Prostate gland (tissue), 2 donors: ENCODE measurements at regions not wholly inside any gene's neighbourhood (a gene's known extent, or its start where the extent isn't known, plus 50 kb on each side); places are given as distances from the start of the nearest gene placed in this dataset.
"Not testable (repeated sequence)": the region's sequence is repeated elsewhere in the genome, so short reads cannot be mapped to it uniquely, and the experiment has no call there.

Experiments used
- DNase-seq: peaks from one replicate; pipeline ENCODE4 v3.0.0-alpha.2; 2019; ENCODE audit warnings: low spot score
- H3K27ac ChIP-seq, 2 donors: fragments of 200-600 bp; sonication (generic); 2 replicates each; pipeline ENCODE4 v1.5.1; 2017 to 2019
- H3K27me3 ChIP-seq: fragments of 200-600 bp; sonication (generic); replicated peaks from 2 replicates; pipeline ENCODE4 v1.5.1; 2019; ENCODE audit not compliant: insufficient read depth
- H3K36me3 ChIP-seq, 2 donors: fragments of 200-600 bp; sonication (generic); 1 replicate in 1 of 2; 2 replicates in 1 of 2; pipeline versions ENCODE4 v1.5.1 to v1.8.1; 2017 to 2019
- H3K4me1 ChIP-seq: fragments of 200-600 bp; sonication (generic); replicated peaks from 2 replicates; pipeline ENCODE4 v1.5.1; 2019
- H3K4me3 ChIP-seq, 2 donors: fragments of 200-600 bp; sonication (generic); 2 replicates each; pipeline ENCODE4 v1.5.1; 2017 to 2019
- H3K9me3 ChIP-seq: fragments of 200-600 bp; sonication (generic); 2 replicates; pipeline ENCODE4 v1.5.1; 2017
- CTCF ChIP-seq, 4 experiments: fragments of 200-600 bp in 2 of 4; fragments of 450-650 bp in 2 of 4; sonication (generic) in 2 of 4; IDR thresholded peaks; 1 replicate in 3 of 4; 2 replicates in 1 of 4; pipeline ENCODE4 v1.5.1; 2016 to 2019; ENCODE audit warnings: antibody characterized with exemption in 4 of 4, mild to moderate bottlenecking in 2 of 4, moderate library complexity in 2 of 4
- POLR2A ChIP-seq: fragments of 450-650 bp; IDR thresholded peaks from one replicate; pipeline ENCODE4 v1.6.1; 2016; ENCODE audit warnings: antibody characterized with exemption, mild to moderate bottlenecking
- POLR2AphosphoS5 ChIP-seq: sonication (generic); formaldehyde crosslinking; IDR thresholded peaks from one replicate; pipeline ENCODE4 v1.6.1; 2017; ENCODE audit warnings: antibody characterized with exemption
- WGBS: methylation state at CpG from one replicate; pipeline ENCODE4 v1.1.5; 2018; 5-methylcytosine and 5-hydroxymethylcytosine counted together
- intact Hi-C: fragments of 100-400 bp; cut with DNase I; formaldehyde crosslinking; loops from one replicate; pipeline ENCODE4 v1.14.2; 2022

DNA sequence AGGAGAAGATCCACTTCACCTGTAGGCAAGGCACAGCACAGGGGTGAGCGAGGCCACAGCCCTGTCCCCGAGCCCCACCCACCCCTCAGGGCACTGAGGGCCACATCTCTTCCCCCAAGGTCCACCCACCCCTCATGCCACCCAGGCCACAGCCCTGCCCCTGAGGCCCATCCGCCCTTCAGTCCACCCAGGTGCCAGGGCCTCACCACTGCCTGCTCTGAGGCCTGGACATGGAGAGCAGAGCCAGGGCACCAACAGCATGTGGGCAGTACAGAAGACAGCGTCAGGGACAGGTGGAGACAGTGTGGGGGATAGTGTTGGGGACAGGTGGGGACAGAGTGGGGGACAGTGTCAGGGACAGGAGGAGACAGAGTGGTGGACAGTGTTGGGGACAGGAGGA is 138.3 kb downstream of the TMEM121 start:
- Histone ChIP-seq H3K27ac (no peak overlapping the region), H3K27me3 (no peaks in the 10 kb centered on the region), H3K4me1 (no peaks in the 10 kb centered on the region), H3K9me3 (no peaks in the 10 kb centered on the region), H3K36me3 (no peaks in the 10 kb centered on the region), H3K4me3 (no peak overlapping the region)
- DNase-seq: no peak
- TF ChIP-seq POLR2AphosphoS5 (no peak), CTCF (IDR thresholded peaks at IDR 0.05) (no peak), POLR2A (no peak)
- 92% methylated on average over 2 of the region's 4 CpGs for WGBS
- intact Hi-C loops: no loop called here

DNA sequence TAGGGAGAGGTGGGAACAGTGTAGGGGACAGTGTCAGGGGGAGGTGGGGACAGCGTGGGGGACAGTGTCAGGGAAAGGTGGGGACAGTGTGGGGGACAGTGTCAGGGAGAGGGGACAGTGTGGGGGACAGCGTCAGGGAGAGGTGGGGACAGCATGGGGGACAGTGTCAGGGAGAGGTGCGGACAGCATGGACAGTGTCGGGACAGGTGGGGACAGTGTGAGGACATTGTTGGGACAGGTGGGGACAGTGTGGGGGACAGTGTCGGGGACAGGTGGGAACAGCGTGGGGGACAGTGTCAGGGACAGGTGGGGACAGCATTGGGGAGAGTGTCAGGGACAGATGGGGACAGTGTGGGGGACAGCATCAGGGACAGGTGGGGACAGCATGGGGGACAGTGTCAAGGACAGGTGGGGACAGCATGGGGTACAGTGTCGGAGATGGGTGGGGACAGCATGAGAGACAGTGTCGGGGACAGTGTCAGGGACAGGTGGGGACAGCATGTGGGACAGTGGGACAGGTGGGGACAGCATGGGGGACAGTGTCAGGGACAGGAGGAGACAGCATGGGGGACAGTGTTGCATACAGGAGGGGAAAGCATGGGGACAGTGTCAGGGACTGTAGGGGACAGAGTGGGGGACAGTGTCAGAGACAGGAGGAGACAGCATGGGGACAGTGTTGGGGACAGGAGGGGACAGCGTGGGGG is 139.0 kb downstream of the TMEM121 start:
- 77% methylated on average over 9 of the region's 9 CpGs for WGBS
- Histone ChIP-seq H3K27me3 (no peaks in the 10 kb centered on the region), H3K9me3 (no peaks in the 10 kb centered on the region), H3K36me3 (no peaks in the 10 kb centered on the region), H3K27ac (no peak overlapping the region), H3K4me1 (no peaks in the 10 kb centered on the region), H3K4me3 (no peak overlapping the region)
- intact Hi-C loops: no loop called here
- no peak for DNase-seq
- no peak for TF ChIP-seq CTCF (IDR thresholded peaks at IDR 0.05)
- no peak for TF ChIP-seq POLR2A
- no peak for TF ChIP-seq POLR2AphosphoS5

DNA sequence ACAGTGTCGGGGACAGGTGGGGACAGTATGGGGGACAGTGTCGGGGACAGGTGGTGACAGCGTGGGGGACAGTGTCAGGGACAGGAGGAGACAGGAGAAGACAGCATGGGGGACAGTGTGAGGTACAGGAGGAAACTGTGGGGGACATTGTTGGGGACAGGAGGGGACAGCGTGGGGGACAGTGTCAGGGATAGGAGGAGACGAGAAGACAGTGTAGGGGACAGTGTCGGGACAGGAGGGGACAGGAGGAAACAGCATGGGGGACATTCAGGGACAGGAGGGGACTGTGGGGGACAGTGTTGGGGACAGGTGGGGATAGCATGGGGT is 139.5 kb downstream of the TMEM121 start:
- H3K36me3 ChIP-seq: no peaks in the 10 kb centered on the region
- no peaks in the 10 kb centered on the region for H3K4me1 ChIP-seq
- intact Hi-C loops: no loop called here
- no peak overlapping the region for H3K4me3 ChIP-seq
- no peak for TF ChIP-seq POLR2A
- H3K27ac ChIP-seq: no peak overlapping the region
- no peak for DNase-seq
- WGBS: 88% methylated on average over 6 of the region's 6 CpGs
- no peaks in the 10 kb centered on the region for H3K27me3 ChIP-seq
- H3K9me3 ChIP-seq: no peaks in the 10 kb centered on the region

DNA sequence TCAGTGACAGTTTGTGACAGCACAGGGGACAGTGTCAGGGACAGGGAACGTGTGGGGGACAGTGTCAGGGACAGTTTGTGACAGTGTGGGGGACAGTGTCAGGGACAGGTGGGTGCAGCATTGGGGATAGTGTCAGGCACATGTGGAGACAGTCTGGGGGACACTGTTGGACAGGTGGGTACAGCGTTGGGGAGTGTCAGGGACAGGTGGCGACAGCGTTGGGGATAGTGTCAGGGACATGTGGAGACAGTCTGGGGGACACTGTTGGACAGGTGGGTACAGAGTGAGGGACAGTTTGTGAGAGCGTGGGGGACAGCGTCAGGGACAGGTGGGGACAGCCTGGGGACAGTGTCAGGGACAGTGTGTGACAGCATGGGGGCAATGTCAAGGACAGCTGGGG is 140.0 kb downstream of the TMEM121 start:
- Histone ChIP-seq H3K36me3 (no peaks in the 10 kb centered on the region), H3K9me3 (no peaks in the 10 kb centered on the region), H3K27me3 (no peaks in the 10 kb centered on the region), H3K27ac (no peak overlapping the region), H3K4me1 (no peaks in the 10 kb centered on the region), H3K4me3 (no peak overlapping the region)
- 95% methylated on average over 6 of the region's 6 CpGs for WGBS
- TF ChIP-seq CTCF (IDR thresholded peaks at IDR 0.05) (no peak), POLR2A (no peak), POLR2AphosphoS5 (no peak)
- intact Hi-C loops: no loop called here
- DNase-seq: no peak

DNA sequence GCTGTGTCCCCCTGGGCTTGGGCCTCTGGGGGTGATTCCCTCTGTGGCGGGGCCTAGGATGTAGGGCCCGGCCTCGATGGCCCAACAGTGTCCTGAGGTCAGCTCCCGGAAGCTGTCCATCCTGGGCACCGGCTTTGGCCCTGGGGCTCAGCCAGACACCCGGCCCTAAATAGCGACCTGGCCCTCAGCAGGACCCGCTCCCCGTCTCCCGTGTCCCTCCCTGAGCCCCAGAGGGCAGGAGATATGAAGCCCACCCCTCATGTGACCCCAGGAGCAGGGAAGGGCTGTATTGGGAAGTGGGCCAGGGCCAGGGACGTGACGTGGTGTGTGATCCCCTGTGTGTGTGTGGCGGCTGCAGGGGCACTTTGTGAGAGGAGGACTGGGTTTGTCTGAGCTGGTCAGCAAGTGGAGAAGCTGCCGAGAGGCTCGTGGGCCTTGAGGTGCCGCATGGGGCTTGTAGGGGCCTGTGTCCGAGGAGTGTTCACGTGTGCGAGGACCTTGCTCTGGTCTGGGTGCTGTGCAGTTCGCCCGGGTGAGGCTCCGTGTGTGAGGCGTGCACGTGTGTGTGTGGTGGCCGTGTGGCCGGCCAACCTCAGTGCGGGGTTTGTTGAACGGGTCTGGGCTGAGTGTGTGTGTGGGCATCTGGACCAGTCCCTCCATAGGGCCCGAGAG is 140.7 kb downstream of the TMEM121 start:
- DNase-seq, H3K4me1 ChIP-seq, H3K9me3 ChIP-seq, H3K27me3 ChIP-seq, H3K4me3 ChIP-seq, H3K27ac ChIP-seq, intact Hi-C loops, H3K36me3 ChIP-seq: not testable (repeated sequence)
- WGBS: 92% methylated on average over 13 of the region's 29 CpGs

GRCh38 chr14:105667663-105668020 is 141.3 kb downstream of the TMEM121 start:
- H3K4me3 ChIP-seq, H3K27ac ChIP-seq, intact Hi-C loops, H3K9me3 ChIP-seq, DNase-seq, H3K36me3 ChIP-seq, H3K27me3 ChIP-seq, H3K4me1 ChIP-seq: not testable (repeated sequence)
- WGBS: no CpG with 5 or more reads among the region's 13 CpGs

DNA sequence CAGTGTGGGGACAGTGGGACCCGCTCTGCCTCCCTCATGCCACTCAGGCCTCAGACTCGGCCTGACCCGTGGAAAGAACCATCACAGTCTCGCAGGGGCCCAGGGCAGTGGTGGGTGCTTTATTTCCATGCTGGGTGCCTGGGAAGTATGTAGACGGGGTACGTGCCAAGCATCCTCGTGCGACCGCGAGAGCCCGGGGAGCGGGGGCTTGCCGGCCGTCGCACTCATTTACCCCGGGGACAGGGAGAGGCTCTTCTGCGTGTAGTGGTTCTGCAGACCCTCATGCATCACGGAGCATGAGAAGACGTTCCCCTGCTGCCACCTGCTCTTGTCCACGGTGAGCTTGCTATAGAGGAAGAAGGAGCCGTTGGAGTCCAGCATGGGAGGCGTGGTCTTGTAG is 141.6 kb downstream of the TMEM121 start:
- H3K27me3 ChIP-seq, H3K9me3 ChIP-seq, H3K36me3 ChIP-seq, H3K27ac ChIP-seq, intact Hi-C loops, H3K4me3 ChIP-seq, H3K4me1 ChIP-seq, DNase-seq: not testable (repeated sequence)
- WGBS: 82% methylated on average over 15 of the region's 22 CpGs

- H3K36me3 ChIP-seq, DNase-seq, intact Hi-C loops, H3K4me3 ChIP-seq, H3K27me3 ChIP-seq, H3K4me1 ChIP-seq, H3K9me3 ChIP-seq, H3K27ac ChIP-seq: not testable (repeated sequence)
- WGBS: 97% methylated on average over 29 of the region's 29 CpGs
Measured at GRCh38 chr14:105668471-105669230, 142.3 kb downstream of the TMEM121 start.

DNA sequence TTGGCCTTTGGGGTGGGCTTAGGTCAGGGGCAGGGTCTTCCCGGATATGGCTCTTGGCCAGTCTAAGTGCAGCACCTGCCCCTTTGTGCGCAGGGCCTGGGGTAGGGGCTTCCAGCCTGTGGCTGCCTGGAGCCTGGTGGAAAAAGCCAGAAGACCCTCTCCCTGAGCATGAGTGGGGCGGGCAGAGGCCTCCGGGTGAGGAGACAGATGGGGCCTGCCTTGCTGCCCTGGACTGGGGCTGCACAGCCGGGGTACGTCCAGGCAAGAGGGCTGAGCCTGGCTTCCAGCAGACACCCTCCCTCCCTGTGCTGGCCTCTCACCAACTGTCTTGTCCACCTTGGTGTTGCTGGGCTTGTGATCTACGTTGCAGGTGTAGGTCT is 142.8 kb downstream of the TMEM121 start:
- H3K27ac ChIP-seq, H3K4me1 ChIP-seq: not testable (repeated sequence)
- WGBS: 94% methylated on average over 7 of the region's 7 CpGs

More for the DNA sequence above, 142.8 kb downstream of the TMEM121 start:
- H3K9me3 ChIP-seq, H3K4me3 ChIP-seq, intact Hi-C loops, H3K36me3 ChIP-seq, H3K27me3 ChIP-seq, DNase-seq: not testable (repeated sequence)
